ENCODE measurements at regions not wholly inside any gene's neighbourhood (a gene's known extent, or its start where the extent isn't known, plus 50 kb on each side); places are given as distances from the start of the nearest gene placed in this dataset.
"Not testable (repeated sequence)": the region's sequence is repeated elsewhere in the genome, so short reads cannot be mapped to it uniquely, and the experiment has no call there.

- H3K27ac Mint-ChIP-seq (ENCODE audit: unreplicated experiment); CTCF ChIA-PET; H3K27me3 ChIP-seq (replicated peaks; ENCODE audit: control insufficient read depth, insufficient read depth, low read length); intact Hi-C loops (cut with micrococcal nuclease; ENCODE audit: unreplicated experiment); H3K36me3 ChIP-seq (ENCODE audit: control insufficient read depth, insufficient read depth, low read length); H3K36me3 Mint-ChIP-seq (ENCODE audit: insufficient read depth, unreplicated experiment); H3K4me3 Mint-ChIP-seq (ENCODE audit: unreplicated experiment); BruUV-seq (replicated peaks); H3K4me1 Mint-ChIP-seq (ENCODE audit: low read depth, unreplicated experiment); H3K4me1 ChIP-seq; H3K9me3 Mint-ChIP-seq (ENCODE audit: unreplicated experiment); H3K4me3 ChIP-seq (ENCODE audit: low read depth, low read length); H3K9me3 ChIP-seq; POLR2A ChIA-PET; H3K27me3 Mint-ChIP-seq (ENCODE audit: insufficient read depth, unreplicated experiment): not testable (repeated sequence)
- DNase-seq = peak in 1 of 2 experiments; percentile 0
These were observed 65.9 kb downstream of the PABPC5 start for GRCh38 chrX:91500499-91500898.

DNA sequence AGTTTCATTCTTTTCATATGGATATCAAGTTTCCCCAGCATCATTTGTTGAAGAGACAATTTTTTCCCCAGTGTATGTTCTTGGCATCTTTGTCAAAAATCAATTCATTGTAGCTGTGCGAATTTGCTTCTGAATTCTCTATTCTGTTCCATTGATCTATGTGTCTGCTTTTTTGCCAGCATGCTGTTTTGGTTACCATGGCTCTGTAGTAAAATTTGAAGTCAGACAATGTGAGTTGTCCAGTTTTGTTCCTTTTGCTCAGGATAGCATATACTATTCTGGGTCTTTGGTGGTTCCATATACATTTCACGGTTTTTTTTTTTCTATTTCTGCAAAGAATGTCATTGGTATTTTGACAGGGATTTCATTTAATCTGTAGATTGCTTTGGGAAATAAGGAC, 95.6 kb downstream of the PABPC5 start:
- H3K36me3 Mint-ChIP-seq (ENCODE audit: insufficient read depth, unreplicated experiment); H3K27me3 ChIP-seq (replicated peaks; ENCODE audit: control insufficient read depth, insufficient read depth, low read length); H3K4me1 ChIP-seq; H3K4me3 Mint-ChIP-seq (ENCODE audit: unreplicated experiment); H3K27me3 Mint-ChIP-seq (ENCODE audit: insufficient read depth, unreplicated experiment); intact Hi-C loops (cut with micrococcal nuclease; ENCODE audit: unreplicated experiment); CTCF ChIA-PET; DNase-seq; H3K36me3 ChIP-seq (ENCODE audit: control insufficient read depth, insufficient read depth, low read length); H3K9me3 Mint-ChIP-seq (ENCODE audit: unreplicated experiment); H3K27ac Mint-ChIP-seq (ENCODE audit: unreplicated experiment); POLR2A ChIA-PET; H3K4me3 ChIP-seq (ENCODE audit: low read depth, low read length); H3K9me3 ChIP-seq; H3K4me1 Mint-ChIP-seq (ENCODE audit: low read depth, unreplicated experiment); BruUV-seq (replicated peaks): not testable (repeated sequence)

GRCh38 chrX:91563127-91563526, 128.5 kb downstream of the PABPC5 start:
- H3K27me3 ChIP-seq (replicated peaks; ENCODE audit: control insufficient read depth, insufficient read depth, low read length); BruUV-seq (replicated peaks); CTCF ChIA-PET; H3K4me1 ChIP-seq; intact Hi-C loops (cut with micrococcal nuclease; ENCODE audit: unreplicated experiment); H3K4me1 Mint-ChIP-seq (ENCODE audit: low read depth, unreplicated experiment); H3K27ac Mint-ChIP-seq (ENCODE audit: unreplicated experiment); H3K36me3 ChIP-seq (ENCODE audit: control insufficient read depth, insufficient read depth, low read length); H3K9me3 Mint-ChIP-seq (ENCODE audit: unreplicated experiment); H3K27me3 Mint-ChIP-seq (ENCODE audit: insufficient read depth, unreplicated experiment); DNase-seq; H3K9me3 ChIP-seq; H3K4me3 Mint-ChIP-seq (ENCODE audit: unreplicated experiment); H3K36me3 Mint-ChIP-seq (ENCODE audit: insufficient read depth, unreplicated experiment); POLR2A ChIA-PET; H3K4me3 ChIP-seq (ENCODE audit: low read depth, low read length): not testable (repeated sequence)

Data from Caco-2 (cell line).